OCI-LY1 (cell line): ENCODE measurements at regions not wholly inside any gene's neighbourhood (a gene's known extent, or its start where the extent isn't known, plus 50 kb on each side); places are given as distances from the start of the nearest gene placed in this dataset.

Experiments
- H2AFZ ChIP-seq: fragments of 200-600 bp; sonication (generic), shearing (Covaris generic); 2 replicates; pipeline ENCODE4 v1.6.0; 2014; ENCODE audit warnings: antibody characterized with exemption, mild to moderate bottlenecking, low read length
- H3F3A ChIP-seq: fragments of 200-600 bp; sonication (generic), shearing (Covaris generic); 2 replicates; pipeline ENCODE4 v1.6.0; 2014; ENCODE audit warnings: mild to moderate bottlenecking, antibody characterized with exemption, low read length, moderate library complexity; ENCODE audit not compliant: insufficient read depth
- H3K27ac ChIP-seq: fragments of 200-600 bp; sonication (generic); 2 replicates; pipeline ENCODE4 v1.5.1; 2014; ENCODE audit warnings: low read length, mixed run types, mild to moderate bottlenecking, low read depth; ENCODE audit not compliant: poor library complexity, severe bottlenecking
- H3K27me3 ChIP-seq: fragments of 200-600 bp; sonication (generic); 2 replicates; pipeline ENCODE4 v1.6.0; 2014; ENCODE audit warnings: antibody characterized with exemption, mild to moderate bottlenecking, low read length, moderate library complexity; ENCODE audit not compliant: insufficient read depth
- H3K36me3 ChIP-seq: fragments of 200-600 bp; sonication (generic); 2 replicates; pipeline ENCODE4 v1.6.1; 2014; ENCODE audit warnings: mild to moderate bottlenecking, antibody characterized with exemption, low read length, moderate library complexity, mixed read lengths; ENCODE audit not compliant: insufficient read depth
- H3K4me1 ChIP-seq: fragments of 200-600 bp; sonication (generic); 2 replicates; pipeline ENCODE4 v1.5.1; 2014; ENCODE audit warnings: mild to moderate bottlenecking, low read length, moderate library complexity; ENCODE audit not compliant: insufficient read depth, severe bottlenecking
- H3K4me2 ChIP-seq: fragments of 200-600 bp; sonication (generic), shearing (Covaris generic); 2 replicates; pipeline ENCODE4 v1.6.1; 2014; ENCODE audit warnings: low read length
- H3K4me3 ChIP-seq: fragments of 200-600 bp; sonication (generic); 2 replicates; pipeline ENCODE4 v1.5.1; 2014; ENCODE audit warnings: low read length, low read depth, mild to moderate bottlenecking, mixed read lengths; ENCODE audit not compliant: poor library complexity, severe bottlenecking
- H3K79me2 ChIP-seq: fragments of 200-600 bp; shearing (Covaris generic); 2 replicates; pipeline ENCODE4 v1.6.1; 2016; ENCODE audit warnings: mixed run types, low read length, mixed read lengths; ENCODE audit not compliant: insufficient read depth
- H3K9ac ChIP-seq: fragments of 200-600 bp; sonication (generic), shearing (Covaris generic); 2 replicates; pipeline ENCODE4 v1.6.1; 2014; ENCODE audit warnings: mild to moderate bottlenecking, low read length, mixed read lengths
- H3K9me2 ChIP-seq: fragments of 200-600 bp; sonication (generic), shearing (Covaris generic); 2 replicates; pipeline ENCODE4 v1.6.1; 2014; ENCODE audit warnings: low read depth, mild to moderate bottlenecking, low read length, mixed read lengths
- H3K9me3 ChIP-seq: fragments of 200-600 bp; shearing (Covaris generic); 2 replicates; pipeline ENCODE4 v1.6.1; 2014; ENCODE audit warnings: low read length, mixed read lengths
- H4K20me1 ChIP-seq: fragments of 200-600 bp; sonication (generic), shearing (Covaris generic); 2 replicates; pipeline ENCODE4 v1.6.0; 2016; ENCODE audit warnings: mild to moderate bottlenecking, low read length; ENCODE audit not compliant: insufficient read depth
- EZH2 ChIP-seq: fragments of 200-600 bp; sonication (generic), shearing (Covaris generic); IDR thresholded peaks from 2 replicates; pipeline ENCODE4 v1.8.0; 2017; ENCODE audit warnings: borderline replicate concordance, mixed run types, mild to moderate bottlenecking, antibody characterized with exemption, low read length, moderate library complexity, mixed read lengths
- TF ChIP-seq, protein P1 (sequence below): fragments of 200-600 bp; sonication (generic), shearing (Covaris generic); IDR thresholded peaks from 2 replicates; pipeline ENCODE4 v1.5.1; 2017; ENCODE audit warnings: mild to moderate bottlenecking, antibody characterized with exemption, low read length, moderate library complexity, mixed read lengths

DNA sequence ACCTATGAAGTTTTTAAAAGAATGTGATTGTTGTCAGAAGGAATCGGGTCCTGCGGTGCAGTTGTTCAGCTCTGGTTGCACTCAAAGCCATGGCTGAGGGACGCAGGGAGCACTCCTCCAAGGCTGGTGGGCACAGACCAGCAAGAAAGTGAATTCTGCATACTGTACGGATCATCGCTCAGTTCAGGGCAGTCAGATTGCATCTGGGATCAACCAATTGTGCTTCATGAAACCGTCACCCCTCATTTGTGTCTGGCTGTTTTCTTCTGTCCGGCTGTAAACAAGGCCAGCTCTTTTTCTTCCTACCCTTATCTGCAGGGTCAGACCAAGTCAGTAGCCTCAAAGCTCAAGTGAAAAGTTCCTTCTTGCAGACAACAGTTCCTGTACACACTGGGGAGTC, 478.3 kb downstream of the TFAP2A start:
- H3K79me2 ChIP-seq: no peaks in the 10 kb centered on the region
- H3K27ac ChIP-seq: no peak overlapping the region
- H3F3A ChIP-seq: no peaks in the 10 kb centered on the region
- no peak overlapping the region for H3K4me3 ChIP-seq
- no peaks in the 10 kb centered on the region for H4K20me1 ChIP-seq
- H3K9me3 ChIP-seq: no peaks in the 10 kb centered on the region
- no peaks in the 10 kb centered on the region for H3K9me2 ChIP-seq
- H3K4me2 ChIP-seq: no peak overlapping the region
- no peak for TF ChIP-seq EZH2
- TF ChIP-seq, protein P1, sequence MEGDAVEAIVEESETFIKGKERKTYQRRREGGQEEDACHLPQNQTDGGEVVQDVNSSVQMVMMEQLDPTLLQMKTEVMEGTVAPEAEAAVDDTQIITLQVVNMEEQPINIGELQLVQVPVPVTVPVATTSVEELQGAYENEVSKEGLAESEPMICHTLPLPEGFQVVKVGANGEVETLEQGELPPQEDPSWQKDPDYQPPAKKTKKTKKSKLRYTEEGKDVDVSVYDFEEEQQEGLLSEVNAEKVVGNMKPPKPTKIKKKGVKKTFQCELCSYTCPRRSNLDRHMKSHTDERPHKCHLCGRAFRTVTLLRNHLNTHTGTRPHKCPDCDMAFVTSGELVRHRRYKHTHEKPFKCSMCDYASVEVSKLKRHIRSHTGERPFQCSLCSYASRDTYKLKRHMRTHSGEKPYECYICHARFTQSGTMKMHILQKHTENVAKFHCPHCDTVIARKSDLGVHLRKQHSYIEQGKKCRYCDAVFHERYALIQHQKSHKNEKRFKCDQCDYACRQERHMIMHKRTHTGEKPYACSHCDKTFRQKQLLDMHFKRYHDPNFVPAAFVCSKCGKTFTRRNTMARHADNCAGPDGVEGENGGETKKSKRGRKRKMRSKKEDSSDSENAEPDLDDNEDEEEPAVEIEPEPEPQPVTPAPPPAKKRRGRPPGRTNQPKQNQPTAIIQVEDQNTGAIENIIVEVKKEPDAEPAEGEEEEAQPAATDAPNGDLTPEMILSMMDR: no peak
- no peaks in the 10 kb centered on the region for H3K4me1 ChIP-seq
- no peak overlapping the region for H3K9ac ChIP-seq
- H2AFZ ChIP-seq: no peak overlapping the region
- H3K27me3 ChIP-seq: no peaks in the 10 kb centered on the region
- no peaks in the 10 kb centered on the region for H3K36me3 ChIP-seq

DNA sequence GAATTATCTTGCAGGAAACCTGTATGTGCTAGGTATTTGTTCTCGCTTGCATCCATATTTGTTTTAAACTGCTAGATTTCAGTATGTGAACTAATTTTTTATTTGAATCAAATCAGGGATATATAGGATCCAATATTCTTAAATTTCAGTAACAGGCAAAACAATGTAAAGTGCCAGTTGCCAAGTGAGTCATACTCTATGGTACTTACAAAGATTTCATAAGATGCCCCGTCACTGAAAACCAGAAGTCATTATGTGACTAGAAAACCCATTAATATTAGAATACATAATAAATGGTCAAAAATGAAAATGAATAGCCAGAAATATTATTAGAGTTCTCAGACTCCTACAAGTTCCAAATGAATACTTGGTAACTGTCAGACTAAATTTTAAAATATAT, 481.2 kb downstream of the TFAP2A start:
- Histone ChIP-seq H3K9me3 (no peaks in the 10 kb centered on the region), H3K9ac (no peak overlapping the region), H4K20me1 (no peaks in the 10 kb centered on the region), H3K27me3 (no peaks in the 10 kb centered on the region), H3K4me2 (no peak overlapping the region), H2AFZ (no peak overlapping the region), H3K4me1 (no peaks in the 10 kb centered on the region), H3F3A (no peaks in the 10 kb centered on the region), H3K27ac (no peak overlapping the region), H3K36me3 (no peaks in the 10 kb centered on the region), H3K79me2 (no peaks in the 10 kb centered on the region), H3K9me2 (no peaks in the 10 kb centered on the region), H3K4me3 (no peak overlapping the region)
- TF ChIP-seq EZH2: no peak
- TF ChIP-seq, protein P1: no peak

DNA sequence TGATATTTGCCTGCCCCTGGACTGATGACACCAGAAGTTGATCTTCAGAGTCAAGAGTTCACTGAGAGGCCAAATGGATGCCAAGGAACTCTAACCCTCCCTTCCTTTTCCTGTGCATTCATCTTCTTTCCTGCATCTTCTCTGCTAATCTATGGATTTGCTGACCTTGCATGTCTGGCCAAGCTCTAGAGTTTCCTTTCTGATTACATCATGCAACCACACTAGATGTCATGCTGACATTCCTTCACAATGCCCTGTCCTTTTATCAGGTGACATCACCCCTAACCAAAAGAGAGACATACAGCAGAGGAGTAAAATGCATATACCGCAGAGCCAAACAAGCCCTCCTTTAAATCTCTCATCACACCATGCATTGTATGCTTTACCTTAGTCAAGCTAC, 487.6 kb downstream of the TFAP2A start:
- Histone ChIP-seq H3K9me2 (no peaks in the 10 kb centered on the region), H3K4me1 (no peaks in the 10 kb centered on the region), H4K20me1 (no peaks in the 10 kb centered on the region), H3K27me3 (no peaks in the 10 kb centered on the region), H3K36me3 (no peaks in the 10 kb centered on the region), H3K4me2 (no peak overlapping the region), H3K27ac (no peak overlapping the region), H3K4me3 (no peak overlapping the region), H3K79me2 (no peaks in the 10 kb centered on the region), H3K9me3 (no peaks in the 10 kb centered on the region), H3F3A (no peaks in the 10 kb centered on the region), H2AFZ (no peak overlapping the region), H3K9ac (no peak overlapping the region)
- TF ChIP-seq, protein P1: no peak
- no peak for TF ChIP-seq EZH2
